ENCODE measurements at regions not wholly inside any gene's neighbourhood (a gene's known extent, or its start where the extent isn't known, plus 50 kb on each side); places are given as distances from the start of the nearest gene placed in this dataset.

- DNase-seq (ENCODE audit: low read depth, low spot score): no peak
- H3K27ac Mint-ChIP-seq (ENCODE audit: unreplicated experiment): no peak overlapping the region
- H3K9me3 Mint-ChIP-seq: no peaks in the 10 kb centered on the region
- no peaks in the 10 kb centered on the region for H3K36me3 Mint-ChIP-seq (ENCODE audit: low read depth)
- H3K4me1 Mint-ChIP-seq: peaks cover 64% of the 10 kb centered on the region
- H3K4me3 Mint-ChIP-seq: no peak overlapping the region
- TF ChIP-seq CTCF (conservative IDR thresholded peaks at IDR 0.05): no peak
- no peaks in the 10 kb centered on the region for H3K27me3 Mint-ChIP-seq (ENCODE audit: low read depth)
Measured at GRCh38 chr2:21270708-21271122, 146.9 kb downstream of the TDRD15 start.

- DNase-seq (ENCODE audit: low read depth, low spot score): no peak
- H3K27me3 Mint-ChIP-seq (ENCODE audit: low read depth): no peaks in the 10 kb centered on the region
Measured at GRCh38 chr2:21276163-21276562, 152.4 kb downstream of the TDRD15 start.

GRCh38 chr2:21277068-21278056 lies 153.6 kb downstream of the TDRD15 start:
- Mint-ChIP-seq H3K4me1 (peaks cover 49% of the 10 kb centered on the region), H3K27me3 (ENCODE audit: low read depth) (no peaks in the 10 kb centered on the region), H3K4me3 (no peak overlapping the region), H3K9me3 (no peaks in the 10 kb centered on the region), H3K27ac (ENCODE audit: unreplicated experiment) (no peak overlapping the region), H3K36me3 (ENCODE audit: low read depth) (no peaks in the 10 kb centered on the region)
- no peak for TF ChIP-seq CTCF (conservative IDR thresholded peaks at IDR 0.05)
- DNase-seq (ENCODE audit: low read depth, low spot score): no peak

More at GRCh38 chr2:21276163-21276562, 152.4 kb downstream of the TDRD15 start:
- H3K4me1 Mint-ChIP-seq: peaks cover 47% of the 10 kb centered on the region
- H3K36me3 Mint-ChIP-seq (ENCODE audit: low read depth): no peaks in the 10 kb centered on the region
- no peaks in the 10 kb centered on the region for H3K9me3 Mint-ChIP-seq
- no peak for TF ChIP-seq CTCF (conservative IDR thresholded peaks at IDR 0.05)
- no peak overlapping the region for H3K27ac Mint-ChIP-seq (ENCODE audit: unreplicated experiment)
- no peak overlapping the region for H3K4me3 Mint-ChIP-seq

- no peak for TF ChIP-seq CTCF (conservative IDR thresholded peaks at IDR 0.05)
- Mint-ChIP-seq H3K27me3 (ENCODE audit: low read depth) (no peaks in the 10 kb centered on the region), H3K4me3 (peak overlapping the region; percentile 43), H3K4me1 (peaks cover 48% of the 10 kb centered on the region), H3K36me3 (ENCODE audit: low read depth) (no peaks in the 10 kb centered on the region), H3K9me3 (no peaks in the 10 kb centered on the region), H3K27ac (ENCODE audit: unreplicated experiment) (no peak overlapping the region)
- no peak for DNase-seq (ENCODE audit: low read depth, low spot score)
Measured at GRCh38 chr2:21279525-21279924, 155.8 kb downstream of the TDRD15 start.

- Mint-ChIP-seq H3K4me3 (no peak overlapping the region), H3K9me3 (no peaks in the 10 kb centered on the region), H3K27ac (ENCODE audit: unreplicated experiment) (no peak overlapping the region), H3K4me1 (peaks cover 44% of the 10 kb centered on the region), H3K27me3 (ENCODE audit: low read depth) (no peaks in the 10 kb centered on the region), H3K36me3 (ENCODE audit: low read depth) (no peaks in the 10 kb centered on the region)
- TF ChIP-seq CTCF (conservative IDR thresholded peaks at IDR 0.05): no peak
- no peak for DNase-seq (ENCODE audit: low read depth, low spot score)
Measured at GRCh38 chr2:21280793-21281192, 157.0 kb downstream of the TDRD15 start.

Data from neural crest cell (in vitro differentiated cells).